ENCODE measurements at regions not wholly inside any gene's neighbourhood (a gene's known extent, or its start where the extent isn't known, plus 50 kb on each side); places are given as distances from the start of the nearest gene placed in this dataset.
"Not testable (repeated sequence)": the region's sequence is repeated elsewhere in the genome, so short reads cannot be mapped to it uniquely, and the experiment has no call there.

DNA sequence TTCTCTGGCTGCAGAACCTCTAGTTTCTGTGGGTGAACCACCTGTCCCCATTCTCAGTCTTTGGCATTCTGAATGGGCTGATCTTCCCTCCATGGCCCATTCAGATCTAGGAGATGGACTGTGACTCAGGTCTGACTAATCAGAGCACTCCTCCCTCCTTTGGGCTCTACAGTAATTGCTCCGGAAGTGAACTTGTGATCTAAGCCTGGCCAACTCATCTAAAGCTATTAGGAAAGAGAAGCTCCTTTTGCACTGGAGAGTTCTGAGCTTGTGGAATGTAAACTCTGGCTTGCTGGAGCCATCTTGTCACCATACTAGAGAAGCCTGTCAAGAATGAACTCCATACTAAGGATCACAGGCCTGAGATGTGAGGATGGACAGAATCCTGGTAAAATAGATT, 168.2 kb downstream of the SUDS3 start:
- TF ChIP-seq, protein P1, sequence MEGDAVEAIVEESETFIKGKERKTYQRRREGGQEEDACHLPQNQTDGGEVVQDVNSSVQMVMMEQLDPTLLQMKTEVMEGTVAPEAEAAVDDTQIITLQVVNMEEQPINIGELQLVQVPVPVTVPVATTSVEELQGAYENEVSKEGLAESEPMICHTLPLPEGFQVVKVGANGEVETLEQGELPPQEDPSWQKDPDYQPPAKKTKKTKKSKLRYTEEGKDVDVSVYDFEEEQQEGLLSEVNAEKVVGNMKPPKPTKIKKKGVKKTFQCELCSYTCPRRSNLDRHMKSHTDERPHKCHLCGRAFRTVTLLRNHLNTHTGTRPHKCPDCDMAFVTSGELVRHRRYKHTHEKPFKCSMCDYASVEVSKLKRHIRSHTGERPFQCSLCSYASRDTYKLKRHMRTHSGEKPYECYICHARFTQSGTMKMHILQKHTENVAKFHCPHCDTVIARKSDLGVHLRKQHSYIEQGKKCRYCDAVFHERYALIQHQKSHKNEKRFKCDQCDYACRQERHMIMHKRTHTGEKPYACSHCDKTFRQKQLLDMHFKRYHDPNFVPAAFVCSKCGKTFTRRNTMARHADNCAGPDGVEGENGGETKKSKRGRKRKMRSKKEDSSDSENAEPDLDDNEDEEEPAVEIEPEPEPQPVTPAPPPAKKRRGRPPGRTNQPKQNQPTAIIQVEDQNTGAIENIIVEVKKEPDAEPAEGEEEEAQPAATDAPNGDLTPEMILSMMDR (conservative IDR thresholded peaks at IDR 0.05; ENCODE audit: low read length): no peak
- DNase-seq (ENCODE audit: low read depth): peak; percentile 5

GRCh38 chr12:118547606-118548005, 171.3 kb downstream of the SUDS3 start:
- not testable (repeated sequence) for DNase-seq (ENCODE audit: low read depth); H3K4me3 ChIP-seq (ENCODE audit: low read length)

More for the DNA sequence above, 168.2 kb downstream of the SUDS3 start:
- no peak overlapping the region for H3K4me3 ChIP-seq (ENCODE audit: low read length)

DNA sequence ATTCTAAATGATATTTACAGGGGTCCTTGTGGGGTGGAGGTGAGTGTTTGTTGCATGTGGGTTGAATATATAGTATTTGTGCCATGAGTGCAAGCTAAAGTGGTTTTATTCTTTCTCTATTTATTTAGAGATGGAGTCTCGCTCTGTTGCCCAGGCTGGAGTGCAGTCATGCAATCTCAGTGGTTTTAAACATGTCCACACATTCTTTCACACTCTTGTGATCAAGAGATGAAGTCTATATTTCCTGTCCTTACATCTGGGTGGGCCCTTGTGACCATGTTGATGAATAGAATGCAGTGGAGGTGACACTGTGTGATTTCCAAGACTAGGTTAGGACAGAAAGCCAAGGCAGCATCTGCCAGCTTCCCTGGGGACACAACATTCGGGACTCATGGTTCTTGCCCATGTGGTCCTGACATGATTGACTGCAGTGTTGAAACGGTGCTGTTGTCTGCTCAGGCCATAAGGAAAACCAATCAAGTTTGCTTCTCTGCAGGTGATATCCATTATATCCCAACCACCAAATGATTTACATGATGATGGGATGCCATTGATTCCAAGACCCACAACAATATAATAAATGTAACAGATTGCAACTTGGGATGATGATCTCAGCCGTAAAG, 172.6 kb downstream of the SUDS3 start:
- H3K4me3 ChIP-seq (ENCODE audit: low read length): no peak overlapping the region

DNA sequence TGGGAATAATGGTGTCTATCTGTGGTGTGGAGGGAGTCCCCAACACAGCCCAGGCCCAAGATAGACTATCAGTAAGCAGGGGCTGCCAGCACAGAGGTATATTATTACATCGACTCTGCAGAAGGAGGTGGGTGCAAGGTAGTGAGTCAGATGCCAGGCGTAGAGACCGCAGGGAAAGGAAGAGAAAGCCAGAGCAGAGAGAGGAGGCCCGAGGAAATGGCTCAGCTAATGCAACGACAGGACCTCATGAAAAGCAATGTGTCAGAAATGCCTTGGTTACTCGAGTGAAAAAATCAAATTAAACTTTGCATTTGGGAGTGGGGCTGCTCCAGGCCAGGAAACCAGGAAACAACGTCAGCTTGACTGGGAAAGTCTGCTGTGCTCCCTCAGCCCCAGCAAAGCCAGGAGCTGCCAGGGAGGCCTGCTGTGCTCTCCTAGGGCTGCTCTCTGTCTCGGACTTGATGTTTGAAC, 173.2 kb downstream of the SUDS3 start:
- TF ChIP-seq, protein P1 (conservative IDR thresholded peaks at IDR 0.05; ENCODE audit: low read length): no peak
- DNase-seq (ENCODE audit: low read depth): no peak
- H3K4me3 ChIP-seq (ENCODE audit: low read length): no peak overlapping the region

More for the DNA sequence above, 172.6 kb downstream of the SUDS3 start:
- TF ChIP-seq, protein P1 (conservative IDR thresholded peaks at IDR 0.05; ENCODE audit: low read length): no peak
- DNase-seq (ENCODE audit: low read depth): no peak

DNA sequence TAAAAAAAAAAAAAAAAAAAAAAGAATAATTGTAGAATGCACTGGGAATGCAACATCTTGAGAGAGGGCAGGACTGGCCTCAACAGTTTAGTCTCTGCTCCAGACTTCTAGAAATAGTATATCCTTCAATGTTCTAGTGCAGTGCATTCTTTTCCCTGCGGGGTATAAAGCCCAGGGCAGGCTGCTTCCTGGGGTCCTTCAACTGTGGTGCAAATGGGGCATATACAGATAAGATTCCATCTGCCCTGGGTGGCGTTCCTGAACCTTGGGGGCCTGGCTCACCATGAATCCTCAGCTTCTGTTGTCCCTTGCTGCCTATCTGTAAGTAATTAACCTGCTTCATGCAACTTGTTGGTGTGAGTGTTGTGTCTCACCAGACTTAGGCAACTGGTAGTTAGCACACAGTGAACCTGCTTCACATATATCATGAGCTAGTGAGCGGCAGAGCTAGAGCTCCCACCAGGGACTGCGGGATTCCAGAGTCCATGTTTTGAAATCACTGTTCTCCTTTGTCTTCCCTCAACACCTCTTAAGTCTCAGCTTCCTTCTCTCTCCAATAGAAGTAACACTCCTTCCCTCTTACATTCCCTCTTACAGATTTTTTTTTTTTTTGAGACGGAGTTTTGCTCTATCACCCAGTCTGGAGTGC, 177.6 kb downstream of the SUDS3 start:
- TF ChIP-seq, protein P1 (conservative IDR thresholded peaks at IDR 0.05; ENCODE audit: low read length): no peak
- no peak overlapping the region for H3K4me3 ChIP-seq (ENCODE audit: low read length)
- DNase-seq (ENCODE audit: low read depth): no peak

- no peak overlapping the region for H3K4me3 ChIP-seq (ENCODE audit: low read length)
- TF ChIP-seq, protein P1 (conservative IDR thresholded peaks at IDR 0.05; ENCODE audit: low read length): no peak
- no peak for DNase-seq (ENCODE audit: low read depth)
Observed at GRCh38 chr12:118558941-118559340, 182.6 kb downstream of the SUDS3 start.

DNA sequence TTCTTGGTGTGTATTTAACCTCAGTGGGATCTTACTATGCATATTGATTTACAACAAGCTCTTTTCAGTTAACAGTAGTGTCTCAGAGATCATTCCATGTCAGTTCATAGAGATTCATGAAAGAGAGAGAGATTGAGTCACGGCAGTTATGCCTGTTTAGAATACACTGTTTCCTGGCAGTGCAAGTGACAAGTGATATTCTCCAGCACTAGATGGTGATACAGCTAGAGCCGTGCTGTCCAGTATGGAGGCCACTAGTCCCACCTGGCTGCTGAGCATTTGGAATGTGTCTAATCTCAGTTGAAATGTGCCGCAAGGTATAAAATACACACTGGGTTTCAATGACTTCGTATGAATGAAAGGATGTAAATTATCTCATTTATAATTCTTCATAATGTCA, 184.4 kb downstream of the SUDS3 start:
- TF ChIP-seq, protein P1 (conservative IDR thresholded peaks at IDR 0.05; ENCODE audit: low read length): no peak
- no peak for DNase-seq (ENCODE audit: low read depth)

More for the DNA sequence above, 184.4 kb downstream of the SUDS3 start:
- H3K4me3 ChIP-seq (ENCODE audit: low read length): no peak overlapping the region

Measured in AG10803 (cell line).